SK-N-DZ (cell line): ENCODE measurements at regions not wholly inside any gene's neighbourhood (a gene's known extent, or its start where the extent isn't known, plus 50 kb on each side); places are given as distances from the start of the nearest gene placed in this dataset.

ENCODE experiments used
- DNase-seq: peaks from one replicate; pipeline ENCODE4 v3.0.0-alpha.2; 2015; ENCODE audit warnings: low spot score

DNA sequence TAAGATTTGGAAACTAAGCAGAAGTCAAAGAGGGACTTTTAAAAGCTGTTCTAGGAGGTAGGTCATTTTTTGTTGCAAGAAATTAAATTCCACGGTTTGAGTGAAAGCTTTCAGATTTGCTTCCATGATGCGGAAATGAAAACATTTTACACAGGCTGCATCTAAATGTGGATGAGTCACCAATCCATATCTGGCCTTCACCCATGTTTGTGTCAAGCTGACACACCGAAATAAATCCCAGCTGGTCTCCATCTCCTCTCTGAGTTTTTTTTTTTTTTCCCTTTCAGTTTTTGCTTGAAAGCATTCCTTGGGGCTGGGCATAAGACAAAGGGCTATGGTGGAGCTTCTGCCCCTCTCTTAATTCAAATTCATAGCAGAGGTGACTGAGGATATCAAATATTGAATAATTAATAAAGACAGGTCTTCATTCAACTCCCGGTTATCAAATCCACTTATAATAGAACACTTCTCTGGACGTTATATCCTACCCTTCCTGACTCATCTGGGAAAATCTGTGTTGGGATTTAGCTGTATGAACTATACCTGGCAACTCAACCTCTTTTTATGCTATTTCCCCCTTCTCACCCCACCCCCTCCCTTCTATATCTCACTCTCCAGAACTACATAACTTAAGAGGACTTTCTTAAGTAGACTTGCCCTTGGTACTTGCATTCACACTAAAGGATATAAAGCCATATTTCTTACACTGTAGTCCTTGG, 558.3 kb upstream of the GCFC2 start:
- no peak for DNase-seq

DNA sequence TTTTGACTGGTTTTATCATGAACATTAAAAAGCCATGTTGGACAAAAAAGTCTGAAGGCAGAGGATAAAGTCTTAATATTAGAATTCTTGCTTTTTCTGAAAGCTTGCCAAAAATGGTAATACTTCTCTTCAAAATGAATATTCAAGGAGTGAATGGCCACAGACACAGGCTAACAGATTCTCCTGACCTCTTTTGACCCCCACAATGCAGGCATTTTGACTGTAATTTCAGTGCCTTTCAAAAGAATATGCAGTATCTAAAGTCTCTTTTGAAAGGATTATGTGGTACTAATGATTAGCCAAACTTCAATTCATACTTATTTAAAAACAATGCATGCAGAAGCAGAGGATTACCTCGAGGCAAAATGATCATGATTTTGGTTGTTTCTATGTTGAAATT, 557.8 kb upstream of the GCFC2 start:
- no peak for DNase-seq

DNA sequence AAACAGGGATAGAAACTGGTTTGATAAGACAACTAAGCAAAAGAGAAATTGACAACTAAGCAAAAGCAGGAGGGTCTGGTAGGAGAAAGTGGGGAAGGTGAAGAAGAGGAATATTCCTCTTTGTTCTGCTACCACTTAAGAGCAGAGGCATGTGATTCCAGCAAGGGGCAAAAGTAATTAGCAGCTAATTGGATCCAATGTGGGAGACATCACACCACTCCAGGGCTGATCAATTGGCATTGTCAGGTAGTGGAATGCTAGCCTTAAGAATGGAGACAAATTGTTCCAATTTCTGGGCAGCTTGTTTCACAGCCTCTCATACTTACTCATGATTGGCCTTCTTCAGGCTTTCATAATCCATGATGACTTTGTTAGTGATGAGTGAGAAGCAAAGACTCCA, 547.1 kb upstream of the GCFC2 start:
- DNase-seq: no peak

DNA sequence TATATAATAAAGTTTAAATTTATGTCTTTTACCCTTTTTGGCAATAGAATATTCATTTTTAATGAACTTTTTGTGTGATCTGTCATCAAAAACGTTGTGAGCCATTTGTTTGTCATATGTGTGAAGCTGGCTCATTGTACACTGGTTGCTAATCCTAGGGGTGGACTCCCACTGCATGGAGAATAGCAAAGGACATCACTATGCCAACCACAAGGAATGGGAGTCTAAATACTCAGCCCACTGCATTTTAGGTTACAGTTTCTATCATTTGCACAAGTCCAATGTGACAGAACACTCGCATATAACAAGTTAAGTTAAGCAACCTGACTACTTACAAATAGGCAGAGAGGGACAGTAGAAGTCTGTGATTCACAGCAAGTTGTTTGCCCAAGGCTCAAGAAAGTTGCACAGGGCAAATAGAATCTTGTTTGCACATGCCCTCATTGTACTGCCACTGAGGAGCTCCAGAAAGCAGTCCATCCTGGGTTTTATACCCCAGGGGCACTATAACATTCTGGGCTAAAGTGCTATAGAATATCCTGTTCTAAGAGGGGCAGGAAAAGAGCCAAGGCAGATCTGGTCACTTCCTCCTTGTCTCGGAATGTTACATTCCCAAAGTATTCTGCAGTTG, 545.9 kb upstream of the GCFC2 start:
- DNase-seq: no peak

DNA sequence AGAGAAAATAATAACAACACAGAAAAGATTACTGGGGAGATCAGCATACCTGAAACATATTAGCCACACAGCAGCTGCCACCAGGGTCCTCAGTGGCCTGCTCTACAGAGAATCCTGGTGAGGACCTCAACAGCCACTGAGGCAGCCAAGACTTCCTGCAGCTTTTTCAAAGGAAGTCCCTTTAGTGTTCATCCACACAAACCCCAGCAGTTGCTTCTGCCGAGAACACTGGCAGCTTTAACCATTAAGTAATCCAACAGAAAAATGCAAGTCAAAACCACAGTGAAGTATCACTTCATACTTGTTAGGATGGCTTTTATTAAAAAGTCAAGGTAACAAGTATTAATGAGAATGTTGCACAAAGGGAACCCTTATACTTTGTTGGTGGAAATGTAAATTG, 542.0 kb upstream of the GCFC2 start:
- DNase-seq: no peak

DNA sequence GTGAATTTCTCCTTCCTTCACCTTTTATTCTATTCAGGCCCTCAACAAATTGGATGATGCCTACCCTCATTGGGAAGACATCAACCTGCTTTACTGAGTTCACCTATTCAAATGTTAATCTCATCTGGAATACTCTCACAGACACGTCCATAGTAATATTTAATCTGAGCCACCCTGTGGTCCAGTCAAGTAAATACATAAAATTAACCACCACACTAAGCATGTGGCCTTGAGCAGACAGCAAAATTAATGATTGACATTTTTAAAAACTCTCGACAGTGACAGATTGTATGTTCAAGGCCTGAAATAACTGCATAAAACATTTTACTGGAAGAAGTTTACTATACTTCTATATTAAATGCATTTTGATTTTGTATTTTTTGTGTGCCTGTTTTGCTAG, 540.6 kb upstream of the GCFC2 start:
- no peak for DNase-seq

DNA sequence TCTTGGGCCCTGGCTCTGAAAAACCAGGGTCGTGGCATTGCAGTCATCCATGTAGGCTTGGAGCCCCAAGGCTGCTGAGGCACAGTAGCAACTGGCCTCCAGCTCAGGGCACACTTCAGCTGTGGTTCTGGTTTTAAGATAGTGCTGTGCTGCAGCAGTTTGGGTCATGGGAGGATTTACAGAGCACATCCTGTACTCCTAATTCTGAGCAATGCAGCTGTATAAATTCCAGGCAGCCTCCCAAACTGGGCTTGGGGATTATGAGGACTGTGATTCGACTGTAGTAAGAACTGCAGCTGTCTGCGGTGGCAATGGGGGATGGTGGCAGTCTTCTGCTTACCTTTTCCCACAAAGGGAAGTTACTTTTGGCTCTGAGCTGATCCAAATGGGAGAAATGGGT, 536.3 kb upstream of the GCFC2 start:
- no peak for DNase-seq

DNA sequence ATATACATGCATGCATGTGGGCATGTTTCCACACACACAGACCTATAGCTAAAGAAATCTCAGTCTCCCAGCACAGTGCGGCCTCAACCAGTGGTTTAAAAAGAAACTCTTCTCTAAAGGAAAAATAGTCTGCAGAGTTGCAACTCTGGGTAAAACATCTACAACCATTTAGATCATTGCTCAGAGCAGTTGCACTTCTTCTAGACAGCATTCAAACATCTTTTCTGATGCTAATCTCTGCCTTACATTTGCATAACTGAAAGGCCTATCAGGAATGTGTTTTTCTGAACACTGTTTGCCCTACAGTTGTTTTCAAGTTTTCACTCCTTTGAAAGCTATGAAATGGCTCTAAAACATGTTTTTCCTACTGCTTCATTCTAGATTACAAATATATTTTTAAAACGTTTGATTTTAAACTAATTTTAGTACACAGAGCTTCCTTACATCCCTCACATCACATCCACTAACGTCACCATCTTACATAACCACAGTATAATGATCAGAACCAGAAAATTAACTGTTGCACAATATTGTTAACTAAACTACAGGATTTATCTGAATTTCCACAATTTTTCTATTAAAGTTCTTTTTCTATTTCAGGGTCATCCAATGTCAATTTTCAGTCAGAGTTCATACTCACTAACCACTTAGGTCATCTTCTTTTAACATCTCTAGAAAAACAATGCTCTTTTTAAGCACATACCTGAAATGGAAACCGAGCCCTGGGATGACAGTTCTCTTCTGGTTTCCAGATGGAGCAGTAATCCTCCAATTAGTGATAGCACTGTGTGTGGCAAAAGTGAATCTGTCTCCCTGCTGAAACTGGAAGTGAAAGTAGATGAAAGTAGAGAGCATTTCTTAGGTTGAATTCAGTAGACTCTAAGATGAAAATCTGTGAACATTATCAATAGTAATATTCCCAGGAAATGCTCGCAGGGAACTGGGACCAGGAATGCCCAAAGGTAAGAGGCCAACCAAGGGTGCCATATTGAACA, 501.6 kb upstream of the GCFC2 start:
- DNase-seq: no peak

DNA sequence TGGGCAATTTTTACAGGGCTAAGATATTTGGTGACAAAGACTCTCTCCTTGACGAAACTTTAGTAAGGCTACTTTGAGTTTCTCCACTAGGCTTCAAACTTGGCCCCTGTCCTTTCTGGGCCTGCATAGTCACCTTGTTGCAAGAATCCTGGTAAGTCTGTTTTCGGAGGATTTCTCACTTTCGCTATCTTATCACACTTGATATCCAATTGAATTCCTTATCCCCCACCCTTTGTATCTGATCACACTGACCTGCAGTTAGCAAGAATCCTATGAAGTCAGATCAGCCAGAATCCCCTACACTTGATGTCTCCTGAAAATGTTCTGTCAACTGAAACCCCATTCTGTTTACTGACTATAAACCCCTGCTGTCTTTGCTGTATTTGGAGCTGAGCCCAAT, 499.8 kb upstream of the GCFC2 start:
- DNase-seq: peak; percentile 0

DNA sequence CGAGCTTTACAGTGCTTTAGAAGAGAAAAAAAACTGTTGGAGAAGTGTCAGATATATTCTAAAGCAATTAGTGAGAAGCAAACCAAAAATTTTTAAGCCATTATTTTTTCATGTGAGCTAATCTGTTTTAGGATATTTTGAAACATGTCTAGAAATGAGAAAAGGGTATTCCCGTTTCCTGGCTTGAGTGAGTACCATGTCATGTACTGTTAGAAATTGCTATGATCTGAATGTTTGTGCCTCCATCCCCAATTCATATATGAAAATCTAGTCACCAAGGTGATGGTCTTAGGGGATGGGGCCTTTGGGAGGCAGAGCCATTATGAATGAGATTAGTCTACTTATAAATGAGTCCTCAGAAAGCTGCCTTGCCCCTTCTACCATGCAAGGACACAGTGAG, 493.3 kb upstream of the GCFC2 start:
- DNase-seq: no peak

DNA sequence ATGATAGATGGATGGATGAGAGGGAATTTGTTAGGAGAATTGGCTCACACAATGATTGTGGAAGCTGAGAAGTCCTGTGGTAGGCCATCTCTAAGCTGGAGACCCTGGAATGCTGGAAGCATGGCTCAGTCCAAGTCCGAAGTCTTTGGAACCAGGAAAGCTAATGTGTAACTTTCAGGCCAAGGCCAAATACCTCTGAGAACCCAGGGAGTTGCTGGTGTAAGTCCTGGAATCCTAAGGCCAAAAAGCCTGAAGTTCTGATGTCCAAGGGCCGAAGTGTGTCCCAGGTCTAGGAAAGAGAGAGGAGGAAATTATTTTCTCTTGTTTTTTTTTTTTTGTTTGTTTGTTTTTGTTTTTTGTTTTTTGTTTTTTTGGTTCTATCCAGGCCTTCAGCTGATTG, 492.2 kb upstream of the GCFC2 start:
- no peak for DNase-seq

DNA sequence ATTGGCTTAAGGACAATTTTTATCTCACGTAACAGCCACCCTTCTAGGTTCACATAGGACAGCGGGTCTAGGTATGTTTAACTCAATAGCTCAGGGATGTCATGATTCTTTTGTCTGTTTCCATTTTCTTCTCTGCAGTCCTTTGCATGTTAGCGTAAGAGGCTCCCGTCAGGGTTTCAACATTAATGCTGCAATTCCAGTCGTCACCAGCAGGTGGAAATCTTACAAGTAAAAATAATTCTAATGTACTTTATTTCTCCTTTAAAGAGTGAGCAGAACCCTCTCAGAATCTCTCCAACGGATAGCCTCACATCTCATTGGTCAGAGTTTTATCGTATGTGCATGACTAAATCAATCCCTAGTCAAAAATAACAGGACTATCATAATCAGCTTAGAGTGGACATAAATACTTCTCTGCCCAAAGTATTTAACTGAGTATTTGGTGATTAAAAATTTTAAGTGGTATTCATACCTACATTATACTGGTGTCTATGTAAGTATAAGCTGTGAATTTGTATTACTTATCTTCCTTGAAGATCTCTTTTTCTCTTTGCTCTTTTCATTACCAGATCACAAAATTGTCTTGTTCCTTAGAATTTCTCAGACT, 487.2 kb upstream of the GCFC2 start:
- peak; percentile 28 for DNase-seq

DNA sequence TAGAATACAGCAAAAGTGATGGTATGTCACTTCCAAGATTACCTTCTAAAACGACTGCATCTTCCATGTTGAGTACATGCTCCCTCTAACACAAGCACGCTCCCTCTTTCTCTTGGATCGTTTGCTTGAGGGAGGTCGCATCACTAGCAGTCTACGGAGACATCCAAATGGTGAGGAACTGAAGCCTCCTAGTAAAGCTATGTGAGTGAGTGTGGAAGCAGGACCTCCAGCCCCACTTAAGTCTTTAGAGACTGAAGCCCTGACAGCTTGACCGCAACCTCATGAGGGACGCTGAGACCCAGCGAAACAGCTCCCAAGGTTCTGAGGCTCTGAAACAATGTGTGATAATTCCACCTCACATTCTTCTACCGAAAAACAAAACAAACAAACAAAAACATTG, 486.7 kb upstream of the GCFC2 start:
- no peak for DNase-seq

DNA sequence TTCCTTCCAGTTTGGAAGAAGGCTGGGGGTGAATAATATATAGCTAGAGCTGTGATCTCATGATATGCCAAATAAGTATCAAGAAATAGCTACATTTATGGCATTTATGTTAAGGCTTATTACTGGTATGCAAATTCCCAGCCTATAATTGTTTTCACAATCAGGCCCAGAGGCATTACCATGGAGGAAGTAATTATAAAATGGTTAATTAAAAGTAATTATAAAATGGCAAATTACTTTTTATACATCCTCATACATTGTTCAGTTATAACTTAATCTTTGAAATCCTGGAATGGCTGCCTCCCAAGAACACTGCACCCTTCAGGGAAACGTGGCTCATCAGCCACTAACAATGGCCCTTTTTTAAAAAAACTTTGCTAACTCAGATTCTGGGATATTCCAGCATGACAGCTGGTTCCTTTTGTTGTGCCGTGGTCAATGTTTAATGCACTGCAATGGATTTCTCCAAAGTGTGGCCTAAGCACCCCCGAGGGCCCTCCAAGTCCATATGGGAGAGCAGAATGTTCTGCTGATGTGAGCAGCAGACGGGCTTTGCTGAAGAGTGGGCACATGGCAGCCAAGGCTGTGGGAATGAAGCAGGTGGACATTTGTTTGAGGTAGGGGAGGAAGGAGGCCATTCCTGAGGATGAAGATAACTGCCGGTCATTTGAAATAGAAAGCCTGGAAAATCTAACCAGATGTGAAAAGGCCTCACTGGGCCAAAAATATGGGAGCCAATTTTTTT, 483.5 kb upstream of the GCFC2 start:
- DNase-seq: no peak

DNA sequence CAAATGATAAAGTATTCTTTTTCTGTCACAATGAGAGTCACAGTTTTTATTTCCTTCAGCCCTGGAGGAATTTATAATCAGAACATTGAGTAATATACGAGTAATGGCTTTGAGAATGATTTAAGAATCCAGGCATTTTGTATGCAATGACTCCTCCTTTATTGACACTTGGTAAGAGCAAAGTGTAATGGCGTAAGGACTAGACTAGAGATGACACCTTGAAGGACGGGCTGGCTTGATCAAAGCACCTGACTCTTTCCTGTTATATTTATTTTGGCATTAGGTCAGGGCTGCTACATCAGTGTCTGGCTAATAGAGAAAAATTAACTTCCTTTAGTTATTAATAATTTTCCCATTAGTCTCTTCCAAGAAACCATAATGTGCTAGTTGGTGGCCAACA, 482.4 kb upstream of the GCFC2 start:
- no peak for DNase-seq

DNA sequence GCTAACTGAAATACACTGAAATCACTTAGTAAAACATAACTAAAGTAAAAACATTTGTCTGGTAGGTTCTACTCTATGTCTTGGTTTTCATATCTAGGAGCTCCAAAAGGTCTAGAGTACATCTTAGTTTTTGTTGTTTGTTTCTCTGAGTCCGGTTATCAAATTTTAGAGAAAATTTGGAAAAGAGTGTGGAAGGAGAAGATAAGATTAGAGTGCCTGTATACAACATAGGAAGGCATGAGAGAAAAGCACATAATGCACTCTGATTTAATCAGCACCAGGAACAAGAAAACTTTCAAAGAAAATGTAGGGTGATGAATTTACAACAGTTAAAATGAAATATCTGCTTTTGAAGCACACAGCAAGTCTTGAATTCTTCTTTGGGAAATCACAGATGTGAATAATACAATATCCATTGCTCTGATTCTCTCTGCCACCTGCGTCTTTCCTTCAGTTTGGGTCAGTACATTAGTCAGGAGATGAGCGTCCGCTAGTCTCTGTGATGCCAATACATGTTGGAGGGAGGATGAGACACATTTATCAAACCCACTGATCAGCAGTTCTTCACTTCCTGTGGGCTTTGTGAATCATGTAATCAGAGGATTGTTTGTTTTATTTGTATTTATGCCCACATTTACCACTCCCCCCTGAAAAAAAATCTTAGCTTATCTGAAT, 477.8 kb upstream of the GCFC2 start:
- DNase-seq: no peak

DNA sequence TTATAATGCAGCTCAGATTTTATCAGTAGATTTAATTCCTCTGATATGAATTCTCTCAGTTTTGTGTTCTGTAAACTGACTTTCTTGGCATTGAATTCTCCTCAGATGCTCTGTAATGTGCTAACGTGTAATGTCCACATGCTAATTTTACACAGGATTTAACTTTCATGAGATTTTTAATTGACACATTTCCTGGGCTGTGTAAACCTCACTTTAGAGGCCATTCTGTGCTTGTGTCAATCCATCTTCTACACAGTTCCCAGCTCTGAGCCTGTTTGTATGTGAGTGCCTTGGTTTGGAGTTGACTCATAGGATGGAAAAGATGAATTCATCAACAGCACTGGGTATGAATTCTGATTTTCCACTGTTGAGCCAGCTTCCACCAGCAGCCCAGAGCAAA, 476.7 kb upstream of the GCFC2 start:
- DNase-seq: no peak

DNA sequence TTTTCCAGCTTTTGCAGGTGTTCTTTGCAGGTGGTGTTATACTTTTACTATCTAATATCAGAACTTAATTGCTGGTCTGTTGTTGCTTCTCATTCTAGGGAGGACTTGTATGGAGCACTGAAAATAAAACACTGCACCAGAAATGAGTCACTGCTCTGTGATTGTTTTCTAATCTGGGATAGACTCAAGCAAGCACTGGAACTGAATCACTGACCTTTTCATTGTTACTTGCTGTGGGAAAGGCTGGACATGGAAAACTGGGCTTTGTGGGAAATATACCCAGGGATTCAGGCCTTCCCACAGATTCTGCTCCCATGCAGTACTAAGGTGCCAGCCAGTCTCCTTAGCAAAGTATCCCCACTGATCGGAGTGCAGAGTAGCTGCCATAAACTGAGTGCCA, 470.0 kb upstream of the GCFC2 start:
- no peak for DNase-seq

DNA sequence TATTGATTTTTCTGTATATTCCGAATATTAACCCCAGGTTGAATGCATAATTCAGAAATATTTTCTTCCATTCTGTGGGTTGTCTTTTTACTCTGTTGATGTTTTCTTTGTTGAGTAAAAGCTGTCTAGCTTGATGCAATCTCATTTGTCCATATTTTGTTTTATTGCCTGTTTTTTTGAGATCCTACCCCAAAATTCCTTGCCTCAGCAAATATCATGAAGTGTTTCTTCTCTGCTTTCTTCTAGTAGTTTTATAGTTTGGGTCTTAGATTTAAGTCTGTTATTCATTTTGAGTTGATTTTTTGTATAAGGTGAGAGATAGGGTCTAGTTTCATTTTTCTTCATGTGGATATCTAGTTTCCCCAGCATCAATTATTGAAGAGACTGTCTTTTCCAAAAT, 467.9 kb upstream of the GCFC2 start:
- DNase-seq: no peak

DNA sequence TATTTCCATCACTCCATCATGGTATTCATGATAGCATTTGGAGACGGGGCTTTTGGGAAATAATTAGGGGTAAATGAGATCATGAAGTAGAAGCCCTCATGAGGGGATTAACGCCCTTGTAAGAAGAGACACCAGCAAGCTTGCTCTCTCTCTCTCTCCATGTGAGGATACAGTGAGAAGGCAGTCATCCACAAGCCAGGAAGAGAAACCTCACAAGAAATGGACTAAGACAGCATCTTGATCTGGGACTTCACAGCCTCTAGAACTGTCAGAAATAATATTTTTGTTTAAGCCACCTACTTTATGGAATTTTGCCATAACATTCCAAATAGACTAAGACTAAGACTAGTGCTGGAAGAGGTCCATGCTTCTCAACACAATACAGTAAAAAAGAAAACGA, 464.6 kb upstream of the GCFC2 start:
- DNase-seq: no peak

DNA sequence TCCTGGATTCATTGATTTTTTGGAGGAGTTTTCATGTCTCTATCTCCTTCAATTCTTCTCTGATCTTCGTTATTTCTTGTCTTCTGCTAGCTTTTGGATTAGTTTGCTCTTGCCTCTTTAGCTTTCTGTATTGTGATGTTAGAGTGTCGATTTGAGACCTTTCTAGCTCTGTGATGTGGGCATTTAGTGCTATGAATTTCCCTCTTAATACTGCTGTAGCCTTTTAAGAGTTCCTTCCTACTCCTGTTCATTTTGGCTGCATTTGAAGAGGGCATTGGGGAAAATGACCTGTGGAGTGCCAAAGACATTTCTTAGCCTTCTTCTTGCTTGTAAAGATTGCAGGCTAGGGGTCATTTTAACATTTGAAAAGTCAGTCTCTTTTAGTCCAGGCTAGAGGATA, 463.8 kb upstream of the GCFC2 start:
- no peak for DNase-seq
